ENCODE measurements at regions not wholly inside any gene's neighbourhood (a gene's known extent, or its start where the extent isn't known, plus 50 kb on each side); places are given as distances from the start of the nearest gene placed in this dataset.

DNA sequence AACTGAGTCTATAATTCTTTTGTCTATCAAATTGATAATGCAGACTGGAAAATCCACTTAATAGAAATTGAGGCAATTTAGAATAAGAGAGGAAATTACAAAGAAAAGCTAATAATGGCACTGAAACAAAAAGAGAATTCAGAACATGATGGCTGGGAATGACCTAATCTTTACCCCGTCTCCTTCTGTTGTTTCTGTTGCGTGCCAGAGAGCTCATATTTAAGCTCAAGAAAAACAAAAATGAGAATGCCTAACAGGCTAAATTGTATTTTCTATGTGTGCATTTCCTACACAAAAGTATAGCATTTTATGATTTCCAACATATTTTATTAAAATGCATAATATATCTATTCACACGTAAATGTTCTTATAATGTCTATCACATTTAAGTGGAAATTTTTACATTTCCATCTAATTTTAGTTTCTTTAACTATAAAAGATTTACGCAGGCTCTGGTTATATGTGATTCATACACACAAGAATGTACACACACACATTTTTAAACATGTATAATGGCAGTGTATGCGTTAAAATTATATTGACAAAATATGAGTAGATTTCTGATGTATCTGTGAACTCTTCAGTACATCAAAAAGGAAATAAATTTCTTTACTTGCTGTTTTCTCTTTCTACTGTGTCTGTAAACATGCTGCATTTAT, 432.3 kb downstream of the SLITRK6 start:
- TF ChIP-seq CTCF (conservative IDR thresholded peaks at IDR 0.05 in 1 of 2, IDR thresholded peaks at IDR 0.05 in 1 of 2; ENCODE audit: low read depth in 1 of 2, low read length in 2 of 2) (no peak), EZH2 (IDR thresholded peaks at IDR 0.05; ENCODE audit: low read length, missing control alignments) (no peak)

GRCh38 chr13:85363504-85363903, 435.7 kb downstream of the SLITRK6 start:
- Histone ChIP-seq H3K27ac (ENCODE audit: insufficient read depth, low read length) (no peak overlapping the region), H3K4me1 (ENCODE audit: control insufficient read depth, extremely low read depth, insufficient read depth, low read length) (no peaks in the 10 kb centered on the region), H3K27me3 (ENCODE audit: control insufficient read depth, insufficient read depth, low read length) (no peaks in the 10 kb centered on the region), H3K4me3 (replicated peaks in 1 of 4; ENCODE audit: control extremely low read depth in 1 of 4, insufficient read depth in 1 of 4, low read depth in 3 of 4, low read length in 4 of 4) (no peak overlapping the region), H3K79me2 (ENCODE audit: control insufficient read depth, insufficient read depth, low read length) (no peaks in the 10 kb centered on the region), H2AFZ (ENCODE audit: low read length) (no peak overlapping the region), H4K20me1 (ENCODE audit: control insufficient read depth, extremely low read depth, insufficient read depth, low read length) (no peaks in the 10 kb centered on the region), H3K9ac (ENCODE audit: insufficient read depth, low read length) (no peak overlapping the region), H3K36me3 (ENCODE audit: control insufficient read depth, insufficient read depth, low read length) (no peaks in the 10 kb centered on the region), H3K4me2 (ENCODE audit: extremely low read depth, insufficient read depth, low read length) (no peak overlapping the region), H3K9me3 (ENCODE audit: control insufficient read depth, insufficient read depth, low read depth, low read length) (no peaks in the 10 kb centered on the region)
- no peak for TF ChIP-seq EZH2 (IDR thresholded peaks at IDR 0.05; ENCODE audit: low read length, missing control alignments)
- DNase-seq (ENCODE audit: low read depth in 2 of 2): no peak

More for the DNA sequence above, 432.3 kb downstream of the SLITRK6 start:
- Histone ChIP-seq H3K4me2 (ENCODE audit: extremely low read depth, insufficient read depth, low read length) (no peak overlapping the region), H3K4me1 (ENCODE audit: control insufficient read depth, extremely low read depth, insufficient read depth, low read length) (no peaks in the 10 kb centered on the region), H3K27me3 (ENCODE audit: control insufficient read depth, insufficient read depth, low read length) (no peaks in the 10 kb centered on the region), H3K36me3 (ENCODE audit: control insufficient read depth, insufficient read depth, low read length) (no peaks in the 10 kb centered on the region), H3K4me3 (replicated peaks in 1 of 4; ENCODE audit: control extremely low read depth in 1 of 4, insufficient read depth in 1 of 4, low read depth in 3 of 4, low read length in 4 of 4) (no peak overlapping the region), H2AFZ (ENCODE audit: low read length) (no peak overlapping the region), H3K9me3 (ENCODE audit: control insufficient read depth, insufficient read depth, low read depth, low read length) (no peaks in the 10 kb centered on the region), H3K27ac (ENCODE audit: insufficient read depth, low read length) (no peak overlapping the region), H4K20me1 (ENCODE audit: control insufficient read depth, extremely low read depth, insufficient read depth, low read length) (no peaks in the 10 kb centered on the region), H3K79me2 (ENCODE audit: control insufficient read depth, insufficient read depth, low read length) (no peaks in the 10 kb centered on the region), H3K9ac (ENCODE audit: insufficient read depth, low read length) (no peak overlapping the region)
- peak; percentile 17 to 59 for DNase-seq (ENCODE audit: low read depth in 2 of 2)

DNA sequence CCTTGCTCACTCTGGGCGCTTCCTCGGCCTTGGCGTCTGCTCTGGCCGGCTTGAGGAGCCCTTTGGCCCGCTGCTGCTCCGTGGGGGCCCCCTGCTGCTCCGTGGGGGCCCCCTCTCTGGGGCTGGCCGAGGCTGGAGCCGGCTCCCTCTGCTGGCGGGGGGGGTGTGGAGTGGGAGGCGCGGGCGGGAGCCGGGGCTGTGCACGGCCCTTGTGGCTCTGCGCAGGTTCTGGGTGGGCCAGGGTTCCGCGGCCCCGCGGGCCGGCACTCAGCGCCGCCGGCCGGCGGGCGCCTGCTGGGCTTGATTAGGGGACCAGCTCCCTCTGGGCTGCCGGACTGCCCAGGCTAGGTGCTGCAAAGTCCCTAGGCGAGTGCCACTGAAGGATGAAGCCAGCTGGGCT, 436.2 kb downstream of the SLITRK6 start:
- H3K4me1 ChIP-seq (ENCODE audit: control insufficient read depth, extremely low read depth, insufficient read depth, low read length): no peaks in the 10 kb centered on the region
- no peaks in the 10 kb centered on the region for H3K79me2 ChIP-seq (ENCODE audit: control insufficient read depth, insufficient read depth, low read length)
- TF ChIP-seq EZH2 (IDR thresholded peaks at IDR 0.05; ENCODE audit: low read length, missing control alignments): no peak
- TF ChIP-seq CTCF (conservative IDR thresholded peaks at IDR 0.05 in 1 of 2, IDR thresholded peaks at IDR 0.05 in 1 of 2; ENCODE audit: low read depth in 1 of 2, low read length in 2 of 2): no peak
- no peak for DNase-seq (ENCODE audit: low read depth in 2 of 2)
- H2AFZ ChIP-seq (ENCODE audit: low read length): no peak overlapping the region
- no peak overlapping the region for H3K4me3 ChIP-seq (replicated peaks in 1 of 4; ENCODE audit: control extremely low read depth in 1 of 4, insufficient read depth in 1 of 4, low read depth in 3 of 4, low read length in 4 of 4)
- H4K20me1 ChIP-seq (ENCODE audit: control insufficient read depth, extremely low read depth, insufficient read depth, low read length): no peaks in the 10 kb centered on the region
- no peaks in the 10 kb centered on the region for H3K36me3 ChIP-seq (ENCODE audit: control insufficient read depth, insufficient read depth, low read length)
- H3K9ac ChIP-seq (ENCODE audit: insufficient read depth, low read length): no peak overlapping the region
- no peaks in the 10 kb centered on the region for H3K9me3 ChIP-seq (ENCODE audit: control insufficient read depth, insufficient read depth, low read depth, low read length)
- H3K27ac ChIP-seq (ENCODE audit: insufficient read depth, low read length): no peak overlapping the region
- H3K27me3 ChIP-seq (ENCODE audit: control insufficient read depth, insufficient read depth, low read length): no peaks in the 10 kb centered on the region
- H3K4me2 ChIP-seq (ENCODE audit: extremely low read depth, insufficient read depth, low read length): no peak overlapping the region
